ENCODE measurements at regions not wholly inside any gene's neighbourhood (a gene's known extent, or its start where the extent isn't known, plus 50 kb on each side); places are given as distances from the start of the nearest gene placed in this dataset.

DNA sequence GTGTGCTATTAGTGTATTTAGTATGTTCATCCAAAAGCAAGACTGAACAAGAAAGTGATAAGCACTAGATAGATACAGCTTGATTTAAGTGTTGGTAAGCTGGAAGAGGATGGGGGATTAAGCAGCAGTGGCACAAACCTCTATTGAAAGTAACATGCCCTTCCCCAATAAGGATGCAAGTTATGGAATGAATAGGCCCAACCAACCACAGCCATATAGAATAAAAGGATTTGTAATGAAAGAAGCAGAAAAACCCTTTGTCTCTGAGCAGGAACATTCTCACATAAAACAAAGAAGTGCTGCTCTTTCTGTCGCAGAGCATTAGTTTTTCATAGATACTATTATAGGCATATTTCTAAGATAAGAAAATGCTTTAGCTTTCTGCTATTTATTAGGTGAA is 310.7 kb downstream of the IPO8 start:
- no peak for TF ChIP-seq POLR2A (IDR thresholded peaks at IDR 0.05)
- TF ChIP-seq, protein P1, sequence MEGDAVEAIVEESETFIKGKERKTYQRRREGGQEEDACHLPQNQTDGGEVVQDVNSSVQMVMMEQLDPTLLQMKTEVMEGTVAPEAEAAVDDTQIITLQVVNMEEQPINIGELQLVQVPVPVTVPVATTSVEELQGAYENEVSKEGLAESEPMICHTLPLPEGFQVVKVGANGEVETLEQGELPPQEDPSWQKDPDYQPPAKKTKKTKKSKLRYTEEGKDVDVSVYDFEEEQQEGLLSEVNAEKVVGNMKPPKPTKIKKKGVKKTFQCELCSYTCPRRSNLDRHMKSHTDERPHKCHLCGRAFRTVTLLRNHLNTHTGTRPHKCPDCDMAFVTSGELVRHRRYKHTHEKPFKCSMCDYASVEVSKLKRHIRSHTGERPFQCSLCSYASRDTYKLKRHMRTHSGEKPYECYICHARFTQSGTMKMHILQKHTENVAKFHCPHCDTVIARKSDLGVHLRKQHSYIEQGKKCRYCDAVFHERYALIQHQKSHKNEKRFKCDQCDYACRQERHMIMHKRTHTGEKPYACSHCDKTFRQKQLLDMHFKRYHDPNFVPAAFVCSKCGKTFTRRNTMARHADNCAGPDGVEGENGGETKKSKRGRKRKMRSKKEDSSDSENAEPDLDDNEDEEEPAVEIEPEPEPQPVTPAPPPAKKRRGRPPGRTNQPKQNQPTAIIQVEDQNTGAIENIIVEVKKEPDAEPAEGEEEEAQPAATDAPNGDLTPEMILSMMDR (IDR thresholded peaks at IDR 0.05): no peak
- TF ChIP-seq EP300 (IDR thresholded peaks at IDR 0.05): no peak

All from sigmoid colon (tissue), 4 donors.